ENCODE measurements at regions not wholly inside any gene's neighbourhood (a gene's known extent, or its start where the extent isn't known, plus 50 kb on each side); places are given as distances from the start of the nearest gene placed in this dataset.

DNA sequence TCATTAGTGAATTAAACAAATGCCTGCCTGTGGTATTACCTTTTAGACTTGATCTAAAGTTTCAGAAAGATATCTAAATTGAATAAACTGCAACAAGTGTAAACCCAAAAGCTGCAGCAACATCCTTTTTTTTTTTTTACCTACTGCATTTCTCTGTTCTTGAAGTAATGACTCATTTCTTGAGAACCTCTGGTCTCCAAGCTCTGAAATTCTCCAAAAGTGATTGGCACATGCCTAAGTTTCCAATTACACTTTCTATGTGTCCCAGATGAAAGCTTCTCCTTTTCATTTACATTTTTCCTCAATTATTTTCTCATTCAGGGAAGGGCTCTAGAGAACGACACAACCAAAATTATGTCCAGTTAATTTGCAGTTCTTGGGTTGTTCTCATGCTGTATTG, 435.2 kb upstream of the DCN start:
- ChIA-PET CTCF (no interaction called here), POLR2A (interaction anchor here (1.3 kb wide), 1 partner anchor 13 kb away, joined by 3 read pairs; no protein-coding TSS in a partner anchor)
- DNase-seq (no peak), ATAC-seq (no peak)
- H3K27ac Mint-ChIP-seq = no peak overlapping the region
- no peak overlapping the region for H3K4me3 Mint-ChIP-seq
- no peaks in the 10 kb centered on the region for H3K9me3 Mint-ChIP-seq
- no peaks in the 10 kb centered on the region for H3K27me3 Mint-ChIP-seq
- intact Hi-C loops (cut with micrococcal nuclease) = no loop called here
- peaks cover 7% of the 10 kb centered on the region for H3K4me1 Mint-ChIP-seq (ENCODE audit: low read depth)
- H3K36me3 Mint-ChIP-seq (ENCODE audit: low read depth) = no peaks in the 10 kb centered on the region
- TF ChIP-seq CTCF (IDR thresholded peaks at IDR 0.05) = no peak

DNA sequence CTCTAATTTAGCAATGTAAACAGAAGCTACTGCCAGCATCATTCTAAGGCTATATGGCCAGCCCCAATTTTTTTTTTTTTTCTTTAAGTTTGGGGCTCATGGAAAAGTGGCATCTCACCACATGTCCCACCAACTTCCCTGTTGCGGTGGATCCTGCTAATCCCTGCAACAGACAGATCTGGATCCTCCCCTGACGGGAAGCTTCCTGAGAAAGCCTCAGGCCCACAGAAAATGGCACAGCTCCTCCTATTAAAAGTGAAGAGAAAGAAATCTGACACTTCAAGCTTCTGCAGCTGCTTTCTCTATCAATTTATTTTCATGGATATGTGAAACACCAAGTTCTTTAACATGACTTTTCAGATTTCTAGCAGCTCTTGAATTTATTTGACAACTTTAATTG, 433.8 kb upstream of the DCN start:
- Mint-ChIP-seq H3K27me3 (no peaks in the 10 kb centered on the region), H3K4me3 (no peak overlapping the region), H3K4me1 (ENCODE audit: low read depth) (peaks cover 7% of the 10 kb centered on the region), H3K27ac (no peak overlapping the region), H3K9me3 (no peaks in the 10 kb centered on the region), H3K36me3 (ENCODE audit: low read depth) (no peaks in the 10 kb centered on the region)
- no peak for TF ChIP-seq CTCF (IDR thresholded peaks at IDR 0.05)
- intact Hi-C loops (cut with micrococcal nuclease) = no loop called here
- ATAC-seq = no peak
- POLR2A ChIA-PET = no interaction called here
- CTCF ChIA-PET = interaction anchor here (1.2 kb wide), 1 partner anchor 1527 kb away, joined by 6 read pairs; no protein-coding TSS in a partner anchor
- no peak for DNase-seq

DNA sequence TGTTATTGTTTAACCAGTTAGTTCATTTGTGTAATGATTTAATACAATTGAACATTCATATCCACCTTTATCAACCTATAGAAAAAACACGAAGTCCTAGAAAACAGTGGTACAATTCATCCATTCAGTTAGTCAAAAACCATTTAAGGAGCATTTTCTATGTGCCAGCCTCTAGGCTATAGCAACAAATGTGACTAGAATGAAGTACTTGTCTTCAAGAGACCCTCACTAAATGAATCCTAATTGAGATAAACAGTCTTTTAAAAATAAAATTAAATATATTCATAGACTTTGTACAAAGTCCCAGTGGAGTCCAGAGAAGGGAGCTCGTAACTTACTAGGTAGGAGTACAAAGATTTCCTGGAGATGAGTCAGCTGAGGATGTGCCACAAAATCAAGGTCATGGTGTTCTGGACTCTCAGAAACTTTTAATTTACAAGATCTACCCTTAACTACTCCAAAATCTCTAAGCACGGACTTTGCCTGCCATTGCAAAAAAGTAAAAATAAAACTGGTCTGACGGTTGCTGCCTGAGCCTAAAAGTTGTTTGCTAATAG, 430.7 kb upstream of the DCN start:
- H3K27ac Mint-ChIP-seq = no peak overlapping the region
- intact Hi-C loops (cut with micrococcal nuclease) = no loop called here
- DNase-seq (no peak), ATAC-seq (no peak)
- POLR2A ChIA-PET = no interaction called here
- H3K27me3 Mint-ChIP-seq = no peaks in the 10 kb centered on the region
- no peak overlapping the region for H3K4me3 Mint-ChIP-seq
- CTCF ChIA-PET = interaction anchor here (1.7 kb wide), 1 partner anchor 10 kb away, joined by 4 read pairs; no protein-coding TSS in a partner anchor
- peaks cover 11% of the 10 kb centered on the region for H3K4me1 Mint-ChIP-seq (ENCODE audit: low read depth)
- no peaks in the 10 kb centered on the region for H3K36me3 Mint-ChIP-seq (ENCODE audit: low read depth)
- no peak for TF ChIP-seq CTCF (IDR thresholded peaks at IDR 0.05)
- no peaks in the 10 kb centered on the region for H3K9me3 Mint-ChIP-seq

DNA sequence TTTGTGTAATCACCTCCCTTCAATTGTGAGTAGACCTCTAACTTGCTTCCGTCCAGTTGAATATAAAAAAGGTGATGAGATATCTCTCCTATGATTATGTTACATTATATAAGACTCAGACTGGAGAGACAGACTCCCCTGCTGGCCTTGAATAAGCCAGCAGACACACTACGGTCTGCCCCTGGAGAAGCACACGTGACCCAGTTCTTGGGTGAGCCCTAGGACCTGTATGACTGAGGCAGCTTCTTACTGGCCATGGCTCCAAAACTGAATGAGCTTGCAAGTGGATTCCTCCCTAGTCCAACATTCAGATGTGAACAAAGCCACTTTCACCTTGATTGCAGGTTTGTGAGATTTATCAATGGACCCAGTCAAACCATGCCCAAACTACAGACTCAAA, 427.9 kb upstream of the DCN start:
- Mint-ChIP-seq H3K27ac (no peak overlapping the region), H3K4me3 (no peak overlapping the region), H3K4me1 (ENCODE audit: low read depth) (peaks cover 4% of the 10 kb centered on the region), H3K9me3 (no peaks in the 10 kb centered on the region), H3K27me3 (no peaks in the 10 kb centered on the region), H3K36me3 (ENCODE audit: low read depth) (no peaks in the 10 kb centered on the region)
- ChIA-PET CTCF (no interaction called here), POLR2A (no interaction called here)
- TF ChIP-seq CTCF (IDR thresholded peaks at IDR 0.05) = no peak
- ATAC-seq = no peak
- DNase-seq = no peak
- intact Hi-C loops (cut with micrococcal nuclease) = no loop called here

- ATAC-seq = peak; percentile 34
- H3K4me3 Mint-ChIP-seq = no peak overlapping the region
- TF ChIP-seq CTCF (IDR thresholded peaks at IDR 0.05) = no peak
- no peak overlapping the region for H3K27ac Mint-ChIP-seq
- ChIA-PET CTCF (no interaction called here), POLR2A (no interaction called here)
- H3K9me3 Mint-ChIP-seq = no peaks in the 10 kb centered on the region
- no peaks in the 10 kb centered on the region for H3K27me3 Mint-ChIP-seq
- no peaks in the 10 kb centered on the region for H3K36me3 Mint-ChIP-seq (ENCODE audit: low read depth)
- DNase-seq = no peak
- intact Hi-C loops (cut with micrococcal nuclease) = no loop called here
- H3K4me1 Mint-ChIP-seq (ENCODE audit: low read depth) = peaks cover 4% of the 10 kb centered on the region
Measured at GRCh38 chr12:91609283-91609682, 426.7 kb upstream of the DCN start.

All from activated CD8-positive, alpha-beta T cell treated with anti-CD3 and anti-CD28 coated beads for 36 hours (primary cell).